ENCODE measurements at regions not wholly inside any gene's neighbourhood (a gene's known extent, or its start where the extent isn't known, plus 50 kb on each side); places are given as distances from the start of the nearest gene placed in this dataset.
"Not testable (repeated sequence)": the region's sequence is repeated elsewhere in the genome, so short reads cannot be mapped to it uniquely, and the experiment has no call there.

GRCh38 chr18:38756436-38756835 is 1190.8 kb upstream of the CELF4 start:
- no peak for DNase-seq

- no peak for DNase-seq
These were observed 1186.8 kb upstream of the CELF4 start for GRCh38 chr18:38752430-38752829.

- DNase-seq: no peak
These were observed 1186.3 kb upstream of the CELF4 start for GRCh38 chr18:38751898-38752297.

- DNase-seq: no peak
These were observed 1185.6 kb upstream of the CELF4 start for GRCh38 chr18:38751211-38751610.

- no peak for DNase-seq
These were observed 1185.2 kb upstream of the CELF4 start for GRCh38 chr18:38750751-38751150.

- no peak for DNase-seq
These were observed 1181.6 kb upstream of the CELF4 start for GRCh38 chr18:38747153-38747552.

GRCh38 chr18:38720181-38720580 is 1154.6 kb upstream of the CELF4 start:
- DNase-seq: not testable (repeated sequence)

GRCh38 chr18:38718365-38718901 is 1152.8 kb upstream of the CELF4 start:
- DNase-seq: no peak

- no peak for DNase-seq
These were observed 1143.5 kb upstream of the CELF4 start for GRCh38 chr18:38709122-38709521.

GRCh38 chr18:38706373-38706772 is 1140.8 kb upstream of the CELF4 start:
- no peak for DNase-seq

GRCh38 chr18:38698088-38698487 is 1132.5 kb upstream of the CELF4 start:
- DNase-seq: no peak

GRCh38 chr18:38695559-38696280 is 1130.1 kb upstream of the CELF4 start:
- DNase-seq: no peak

GRCh38 chr18:38693104-38693503 is 1127.5 kb upstream of the CELF4 start:
- DNase-seq: no peak

- no peak for DNase-seq
These were observed 1125.0 kb upstream of the CELF4 start for GRCh38 chr18:38690626-38691025.

GRCh38 chr18:38688416-38688815 is 1122.8 kb upstream of the CELF4 start:
- no peak for DNase-seq

GRCh38 chr18:38670486-38670885 is 1104.9 kb upstream of the CELF4 start:
- DNase-seq: no peak

- DNase-seq: no peak
These were observed 1099.3 kb upstream of the CELF4 start for GRCh38 chr18:38664929-38665328.

- no peak for DNase-seq
These were observed 1098.1 kb upstream of the CELF4 start for GRCh38 chr18:38663682-38664081.

- DNase-seq: no peak
These were observed 1097.7 kb upstream of the CELF4 start for GRCh38 chr18:38663270-38663669.

GRCh38 chr18:38654946-38655345 is 1089.3 kb upstream of the CELF4 start:
- DNase-seq: no peak

- DNase-seq: no peak
These were observed 1086.1 kb upstream of the CELF4 start for GRCh38 chr18:38651736-38652135.

GRCh38 chr18:38648179-38648578 is 1082.6 kb upstream of the CELF4 start:
- DNase-seq: no peak

GRCh38 chr18:38646296-38646695 is 1080.7 kb upstream of the CELF4 start:
- no peak for DNase-seq

- DNase-seq: no peak
These were observed 1079.5 kb upstream of the CELF4 start for GRCh38 chr18:38644875-38645641.
